ENCODE measurements at regions not wholly inside any gene's neighbourhood (a gene's known extent, or its start where the extent isn't known, plus 50 kb on each side); places are given as distances from the start of the nearest gene placed in this dataset.

DNA sequence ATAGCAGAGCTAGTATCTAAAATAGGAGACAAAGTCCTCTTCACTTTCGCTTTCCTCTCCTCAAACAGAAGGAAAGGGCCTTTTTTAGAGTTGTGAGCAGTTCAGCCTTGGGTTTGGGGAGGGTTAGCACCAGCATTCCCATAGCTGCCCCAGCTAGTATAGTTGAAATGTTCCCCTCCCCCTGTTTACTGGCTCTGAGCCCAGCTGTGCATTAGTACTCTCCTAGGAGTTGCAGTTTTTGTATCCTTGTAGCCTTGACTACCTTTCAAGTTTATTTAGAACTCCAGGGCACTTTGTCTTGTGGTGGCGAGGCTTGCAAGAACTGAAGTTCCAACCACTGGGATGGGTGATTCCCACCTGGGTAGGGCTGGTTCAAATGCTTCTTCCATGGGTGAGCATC lies 245.1 kb upstream of the NAALADL2 start:
- TF ChIP-seq REST (IDR thresholded peaks at IDR 0.05; ENCODE audit: low read depth) = no peak
- TF ChIP-seq, protein P1, sequence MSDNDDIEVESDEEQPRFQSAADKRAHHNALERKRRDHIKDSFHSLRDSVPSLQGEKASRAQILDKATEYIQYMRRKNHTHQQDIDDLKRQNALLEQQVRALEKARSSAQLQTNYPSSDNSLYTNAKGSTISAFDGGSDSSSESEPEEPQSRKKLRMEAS (IDR thresholded peaks at IDR 0.05) = no peak
- no peak for TF ChIP-seq EP300 (IDR thresholded peaks at IDR 0.05; ENCODE audit: borderline replicate concordance)
- no peak for TF ChIP-seq NFIC (IDR thresholded peaks at IDR 0.05)
- TF ChIP-seq CREB1 (IDR thresholded peaks at IDR 0.05; ENCODE audit: low read depth) = no peak
- TF ChIP-seq TCF12 (IDR thresholded peaks at IDR 0.05; ENCODE audit: low read depth) = no peak
- no peak for TF ChIP-seq YY1 (IDR thresholded peaks at IDR 0.05; ENCODE audit: low read depth)
- TF ChIP-seq RAD21 (IDR thresholded peaks at IDR 0.05; ENCODE audit: low read depth) = no peak
- no peak for TF ChIP-seq TEAD4 (IDR thresholded peaks at IDR 0.05)
- TF ChIP-seq, protein P2, sequence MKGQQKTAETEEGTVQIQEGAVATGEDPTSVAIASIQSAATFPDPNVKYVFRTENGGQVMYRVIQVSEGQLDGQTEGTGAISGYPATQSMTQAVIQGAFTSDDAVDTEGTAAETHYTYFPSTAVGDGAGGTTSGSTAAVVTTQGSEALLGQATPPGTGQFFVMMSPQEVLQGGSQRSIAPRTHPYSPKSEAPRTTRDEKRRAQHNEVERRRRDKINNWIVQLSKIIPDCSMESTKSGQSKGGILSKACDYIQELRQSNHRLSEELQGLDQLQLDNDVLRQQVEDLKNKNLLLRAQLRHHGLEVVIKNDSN (IDR thresholded peaks at IDR 0.05) = no peak
- no peak for TF ChIP-seq TAF1 (IDR thresholded peaks at IDR 0.05; ENCODE audit: low read depth)
- TF ChIP-seq CEBPB (IDR thresholded peaks at IDR 0.05) = no peak
